GM21381 (cell line): ENCODE measurements at regions not wholly inside any gene's neighbourhood (a gene's known extent, or its start where the extent isn't known, plus 50 kb on each side); places are given as distances from the start of the nearest gene placed in this dataset.

ENCODE experiments used
- ATAC-seq: cut with Tn5 transposase; IDR thresholded peaks from one replicate; pipeline ENCODE4 v1.9.1; 2021; ENCODE audit warnings: mild to moderate bottlenecking, moderate library complexity; ENCODE audit not compliant: unreplicated experiment

DNA sequence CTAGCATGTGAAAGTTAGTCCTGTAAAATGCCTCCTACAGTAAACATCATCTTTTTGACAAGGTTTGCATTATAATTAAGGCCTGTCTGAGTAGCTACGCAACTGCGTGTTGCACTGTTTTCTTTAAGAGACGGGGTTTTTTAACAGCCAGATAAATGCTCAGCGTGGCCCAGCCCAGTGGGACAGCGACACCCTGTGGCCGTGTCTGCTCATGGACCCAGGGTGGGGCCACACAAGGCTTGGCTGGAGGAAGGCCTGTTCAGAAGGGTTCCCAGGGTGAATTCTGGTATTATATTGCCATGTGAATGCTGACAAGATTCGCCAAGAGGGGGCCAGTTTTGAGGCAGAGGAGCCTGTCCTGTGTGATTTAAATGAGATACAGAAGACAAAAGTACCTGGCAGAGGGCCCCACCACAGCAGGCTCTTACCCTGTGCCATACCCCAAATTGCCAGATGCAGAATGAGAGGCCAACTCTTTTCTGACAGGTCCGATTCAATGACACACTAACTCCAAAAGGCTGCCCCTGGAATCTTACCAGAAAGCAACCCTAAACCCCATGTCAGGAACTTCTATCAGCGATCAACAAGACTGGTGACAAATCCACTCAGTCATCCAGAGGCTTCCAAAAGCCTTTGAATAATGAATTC is 65.9 kb upstream of the IRX6 start:
- peak; percentile 77 for ATAC-seq

DNA sequence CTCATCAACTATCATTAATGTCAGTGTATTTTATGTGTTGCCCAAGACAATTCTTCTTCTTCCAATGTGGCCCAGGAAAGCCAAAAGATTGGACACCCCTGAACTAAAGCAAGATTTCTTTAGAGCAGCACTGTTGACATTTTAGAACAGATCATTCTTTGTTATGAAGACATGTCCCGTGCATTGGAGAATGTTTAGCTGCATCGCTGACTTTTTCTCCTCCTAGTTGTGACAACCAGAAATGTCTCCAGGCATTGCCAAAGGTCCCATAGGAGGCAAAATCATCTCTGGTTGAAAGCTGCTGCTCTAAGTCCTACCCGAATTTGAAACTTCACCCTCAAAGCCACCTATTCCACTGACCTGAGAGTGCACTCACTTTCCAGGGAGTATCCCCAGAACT is 62.7 kb upstream of the IRX6 start:
- no peak for ATAC-seq

DNA sequence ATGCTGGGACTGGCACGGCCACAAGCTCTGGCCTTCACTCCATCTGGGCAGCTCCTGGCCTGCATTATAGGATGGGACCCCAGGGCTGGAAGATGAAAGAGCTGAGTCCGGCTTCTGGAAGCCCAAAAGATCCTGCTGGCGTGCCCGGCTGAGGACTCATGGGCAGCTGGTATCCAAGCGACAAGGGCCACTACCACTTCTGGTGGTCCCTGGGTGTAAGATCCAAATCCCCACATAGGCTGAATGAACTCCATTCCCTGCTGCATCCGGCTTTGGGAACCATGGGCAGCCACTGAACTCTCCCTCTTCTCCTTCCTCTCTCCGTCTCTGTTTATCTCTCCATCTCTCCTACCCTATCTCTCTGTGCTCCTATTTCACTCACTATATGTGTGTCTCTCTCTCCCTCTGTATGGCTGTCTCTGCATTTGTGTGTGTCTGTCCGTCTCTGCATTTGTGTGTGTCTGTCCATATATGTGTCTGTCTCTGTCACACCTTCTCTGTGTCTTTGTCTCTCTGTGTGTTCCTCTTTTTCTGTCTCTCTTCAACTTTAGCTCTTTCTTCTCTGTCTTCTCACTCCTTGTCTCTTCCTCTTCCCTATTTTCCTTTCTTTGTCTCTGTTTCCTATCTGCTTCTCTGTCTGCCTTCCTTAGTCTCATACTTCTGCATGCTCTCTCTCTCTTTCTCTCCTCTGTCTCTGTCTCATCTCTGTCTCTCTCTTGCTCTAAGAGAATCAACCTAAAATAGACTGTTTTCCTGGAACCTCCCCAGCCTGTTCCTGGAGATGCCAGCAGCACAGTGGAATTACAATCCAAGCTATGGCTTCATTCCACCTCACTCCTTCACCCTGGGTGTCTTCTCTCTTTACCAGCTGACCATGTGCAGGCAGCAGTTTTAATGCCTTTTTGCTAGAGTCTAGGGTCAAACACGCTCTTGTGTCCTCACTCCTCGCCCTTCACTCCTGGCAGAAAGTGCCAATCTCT is 60.4 kb upstream of the IRX6 start:
- ATAC-seq = no peak

DNA sequence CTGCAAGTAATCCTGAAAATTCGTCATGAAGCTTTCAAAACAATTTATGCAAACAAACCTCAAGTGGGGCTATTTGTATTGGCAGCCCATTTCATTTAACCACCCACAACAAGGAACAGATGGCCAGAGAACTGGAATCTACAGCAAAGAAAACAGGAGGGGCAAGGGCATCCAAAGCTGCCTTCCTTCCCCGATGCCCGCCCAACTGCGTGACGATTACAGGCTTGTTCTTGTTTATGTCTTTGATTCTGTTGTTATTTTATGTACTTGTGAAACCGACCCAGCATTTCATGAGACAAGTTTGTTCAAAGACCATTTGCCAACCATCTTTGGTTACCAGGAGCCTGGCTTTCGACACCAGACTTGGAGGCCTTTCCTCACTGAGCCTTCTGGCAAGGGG is 59.1 kb upstream of the IRX6 start:
- ATAC-seq = no peak

DNA sequence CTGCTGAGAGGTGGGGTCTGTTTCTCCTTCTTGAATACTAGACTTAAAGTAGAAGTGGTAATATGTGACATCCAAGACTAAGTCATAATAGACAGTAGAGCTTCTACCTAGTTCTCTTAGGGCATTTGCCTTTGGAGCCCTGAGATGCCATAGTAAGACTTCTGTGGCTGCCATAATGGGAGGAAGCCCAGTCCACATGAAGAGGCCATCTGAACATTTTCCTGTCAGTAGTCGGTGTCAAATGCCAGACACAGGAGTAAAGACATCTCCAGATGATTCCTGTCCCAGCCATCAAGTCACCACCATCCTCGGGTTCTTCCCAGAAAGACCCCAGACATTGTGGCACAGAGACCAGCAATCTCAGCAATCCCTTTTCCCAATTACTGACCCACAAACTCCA is 58.1 kb upstream of the IRX6 start:
- ATAC-seq = no peak

DNA sequence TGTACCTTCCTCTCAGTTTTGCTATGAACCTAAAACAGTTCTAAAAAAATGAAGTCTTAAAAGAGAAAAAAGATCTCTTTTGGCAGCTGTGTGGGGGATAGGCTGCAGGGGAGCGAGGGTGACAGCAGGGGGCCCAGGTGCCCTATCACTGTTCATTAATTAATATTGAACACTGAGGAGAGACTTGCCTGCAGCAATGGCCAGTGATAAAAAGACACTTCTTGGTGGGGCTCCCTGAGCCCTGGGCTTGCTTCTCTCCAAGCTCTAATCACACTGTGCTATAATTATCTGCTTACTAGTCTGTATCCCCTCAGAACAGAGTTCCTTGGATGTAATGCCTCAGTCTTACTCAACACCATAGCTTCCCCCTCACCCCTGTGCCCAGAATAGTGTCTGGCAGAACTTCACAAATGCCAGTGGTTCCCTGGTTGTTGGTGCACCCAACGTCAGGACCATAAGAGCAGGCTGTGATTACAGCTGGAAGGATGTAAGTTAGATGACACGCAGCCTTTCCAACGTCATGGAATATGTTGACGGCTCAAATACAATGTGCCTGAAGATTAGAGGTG is 52.0 kb upstream of the IRX6 start:
- ATAC-seq = no peak

DNA sequence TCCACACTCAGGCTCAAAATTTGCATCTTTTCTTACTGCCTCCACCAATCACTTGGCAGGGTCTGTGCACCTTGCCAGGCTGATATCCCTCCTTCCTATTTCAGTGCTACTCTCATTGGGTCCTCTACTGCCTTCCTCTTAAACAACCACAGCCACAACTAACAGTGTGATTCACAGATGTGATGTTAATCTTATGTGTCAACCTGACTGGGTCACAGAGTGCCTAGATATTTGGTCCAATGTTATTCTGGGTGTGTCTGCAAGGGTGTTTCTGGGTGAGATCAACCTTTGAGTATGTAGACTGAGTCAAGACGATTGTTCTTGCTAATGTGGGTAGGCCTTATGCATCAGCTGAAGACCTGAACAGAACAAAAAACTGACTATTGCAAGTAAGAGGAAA is 51.3 kb upstream of the IRX6 start:
- ATAC-seq = no peak

DNA sequence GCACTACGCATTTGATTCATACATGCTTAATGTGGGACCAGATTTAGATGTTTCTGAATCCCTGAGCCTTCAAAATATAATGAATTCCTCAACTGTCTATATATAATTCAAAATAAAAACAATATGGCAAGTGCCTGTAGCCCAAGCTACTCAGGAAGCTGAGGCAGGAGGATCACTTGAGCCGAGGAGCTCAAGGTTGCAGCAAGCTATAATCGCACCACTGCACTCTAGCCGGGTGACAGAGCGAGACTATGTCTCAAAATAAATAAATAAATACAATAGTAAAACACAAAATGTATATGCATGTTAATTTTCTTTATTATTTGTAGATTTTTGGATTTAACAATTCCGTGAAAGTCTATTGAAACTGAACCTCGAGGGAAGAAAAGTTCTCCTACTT is 50.6 kb upstream of the IRX6 start:
- no peak for ATAC-seq

DNA sequence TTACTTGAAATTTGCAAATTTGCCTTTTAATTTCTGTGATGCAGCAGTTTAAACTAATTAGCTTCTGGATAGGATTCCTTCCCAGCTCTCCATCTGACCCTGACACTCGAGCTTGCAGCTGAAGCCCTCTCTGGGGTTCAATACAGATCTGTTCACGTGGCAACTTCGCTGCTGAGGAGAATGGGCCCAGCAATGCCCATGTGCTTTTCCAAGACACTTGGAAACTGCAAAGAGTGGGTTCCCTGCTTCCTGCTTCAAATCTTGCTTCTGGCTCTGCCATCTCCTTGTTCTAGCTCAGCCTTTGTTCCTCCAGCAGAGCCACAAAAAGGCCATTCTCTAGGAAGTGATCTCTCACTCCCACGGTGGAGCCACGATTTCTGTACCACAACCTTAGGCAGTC is 50.0 kb upstream of the IRX6 start:
- no peak for ATAC-seq
